ENCODE measurements at regions not wholly inside any gene's neighbourhood (a gene's known extent, or its start where the extent isn't known, plus 50 kb on each side); places are given as distances from the start of the nearest gene placed in this dataset.
"Not testable (repeated sequence)": the region's sequence is repeated elsewhere in the genome, so short reads cannot be mapped to it uniquely, and the experiment has no call there.

DNA sequence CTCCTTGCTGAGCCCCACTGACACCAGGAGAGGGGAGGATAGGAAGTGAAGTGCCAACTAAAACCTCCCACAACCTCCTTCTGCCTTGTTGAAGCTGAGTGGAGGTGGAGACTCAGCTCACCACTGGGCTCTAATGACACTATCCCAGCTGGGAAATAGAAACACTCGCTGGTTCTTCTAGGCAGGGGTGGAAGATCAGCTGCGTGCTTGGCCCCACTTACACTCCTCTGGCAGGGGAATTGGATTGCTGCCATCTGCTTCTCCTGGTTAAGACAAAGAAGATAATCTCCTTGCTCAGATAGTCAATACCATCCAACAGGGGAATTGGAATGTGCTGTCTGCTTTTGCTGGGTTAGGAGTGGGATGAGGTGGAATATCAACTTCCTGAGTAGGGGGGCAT lies 392.5 kb downstream of the ZNF674 start:
- Histone ChIP-seq H3K27me3 (ENCODE audit: control insufficient read depth, insufficient read depth, low read length) (no peaks in the 10 kb centered on the region), H3K4me3 (ENCODE audit: low read depth, low read length) (no peak overlapping the region), H3K36me3 (ENCODE audit: control insufficient read depth, insufficient read depth, low read length) (no peaks in the 10 kb centered on the region)
- CTCF ChIA-PET, result interaction anchor here (0.9 kb wide), 1 partner anchor 13 kb away, joined by 3 read pairs; no protein-coding TSS in a partner anchor
- POLR2A ChIA-PET, result no interaction called here
- DNase-seq (ENCODE audit: low read depth), result no peak
- TF ChIP-seq, protein P1, sequence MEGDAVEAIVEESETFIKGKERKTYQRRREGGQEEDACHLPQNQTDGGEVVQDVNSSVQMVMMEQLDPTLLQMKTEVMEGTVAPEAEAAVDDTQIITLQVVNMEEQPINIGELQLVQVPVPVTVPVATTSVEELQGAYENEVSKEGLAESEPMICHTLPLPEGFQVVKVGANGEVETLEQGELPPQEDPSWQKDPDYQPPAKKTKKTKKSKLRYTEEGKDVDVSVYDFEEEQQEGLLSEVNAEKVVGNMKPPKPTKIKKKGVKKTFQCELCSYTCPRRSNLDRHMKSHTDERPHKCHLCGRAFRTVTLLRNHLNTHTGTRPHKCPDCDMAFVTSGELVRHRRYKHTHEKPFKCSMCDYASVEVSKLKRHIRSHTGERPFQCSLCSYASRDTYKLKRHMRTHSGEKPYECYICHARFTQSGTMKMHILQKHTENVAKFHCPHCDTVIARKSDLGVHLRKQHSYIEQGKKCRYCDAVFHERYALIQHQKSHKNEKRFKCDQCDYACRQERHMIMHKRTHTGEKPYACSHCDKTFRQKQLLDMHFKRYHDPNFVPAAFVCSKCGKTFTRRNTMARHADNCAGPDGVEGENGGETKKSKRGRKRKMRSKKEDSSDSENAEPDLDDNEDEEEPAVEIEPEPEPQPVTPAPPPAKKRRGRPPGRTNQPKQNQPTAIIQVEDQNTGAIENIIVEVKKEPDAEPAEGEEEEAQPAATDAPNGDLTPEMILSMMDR (IDR thresholded peaks at IDR 0.05; ENCODE audit: insufficient read depth, low read depth, low read length), result no peak

DNA sequence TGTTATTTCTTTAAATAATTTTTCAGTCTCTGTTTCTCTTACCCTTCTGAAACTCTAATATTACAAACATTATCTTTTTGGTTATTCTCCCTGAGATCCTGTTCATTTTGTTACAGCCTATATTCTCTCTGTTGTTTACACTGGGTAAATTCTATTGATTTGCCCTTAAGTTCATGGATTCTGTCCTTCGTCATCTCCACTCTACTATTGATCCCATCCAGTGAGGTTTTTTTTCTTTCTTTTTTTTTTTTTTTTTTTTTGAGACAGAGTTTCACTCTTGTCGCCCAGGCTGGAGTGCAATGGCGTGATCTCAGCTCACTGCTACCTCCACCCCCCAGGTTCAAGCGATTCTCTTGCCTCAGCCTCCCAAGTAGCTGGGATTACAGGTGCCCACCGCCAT lies 393.9 kb downstream of the ZNF674 start:
- H3K27me3 ChIP-seq (ENCODE audit: control insufficient read depth, insufficient read depth, low read length); H3K4me3 ChIP-seq (ENCODE audit: low read depth, low read length); CTCF ChIA-PET; H3K36me3 ChIP-seq (ENCODE audit: control insufficient read depth, insufficient read depth, low read length); POLR2A ChIA-PET; DNase-seq (ENCODE audit: low read depth): not testable (repeated sequence)

DNA sequence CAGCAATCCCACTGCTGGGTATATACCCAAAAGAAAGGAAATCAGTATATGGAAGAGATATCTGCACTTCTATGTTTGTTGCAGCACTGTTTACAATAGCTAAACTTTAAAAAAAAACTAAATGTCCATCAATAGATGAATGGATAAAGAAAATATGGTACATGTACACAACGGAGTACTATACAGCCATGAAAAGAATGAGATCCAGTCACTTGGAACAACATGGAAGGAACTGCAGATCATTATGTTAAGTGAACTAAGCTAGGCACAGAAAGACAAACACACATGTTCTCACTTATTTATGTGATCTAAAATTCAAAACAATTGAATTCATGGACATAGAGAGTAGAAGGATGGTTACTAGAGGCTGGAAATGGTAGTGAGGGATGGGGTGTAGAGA lies 400.7 kb downstream of the ZNF674 start:
- H3K27me3 ChIP-seq (ENCODE audit: control insufficient read depth, insufficient read depth, low read length), result no peaks in the 10 kb centered on the region
- no peak for DNase-seq (ENCODE audit: low read depth)
- TF ChIP-seq, protein P1 (IDR thresholded peaks at IDR 0.05; ENCODE audit: insufficient read depth, low read depth, low read length), result no peak
- CTCF ChIA-PET, result no interaction called here
- H3K36me3 ChIP-seq (ENCODE audit: control insufficient read depth, insufficient read depth, low read length), result no peaks in the 10 kb centered on the region
- POLR2A ChIA-PET, result no interaction called here
- no peak overlapping the region for H3K4me3 ChIP-seq (ENCODE audit: low read depth, low read length)

DNA sequence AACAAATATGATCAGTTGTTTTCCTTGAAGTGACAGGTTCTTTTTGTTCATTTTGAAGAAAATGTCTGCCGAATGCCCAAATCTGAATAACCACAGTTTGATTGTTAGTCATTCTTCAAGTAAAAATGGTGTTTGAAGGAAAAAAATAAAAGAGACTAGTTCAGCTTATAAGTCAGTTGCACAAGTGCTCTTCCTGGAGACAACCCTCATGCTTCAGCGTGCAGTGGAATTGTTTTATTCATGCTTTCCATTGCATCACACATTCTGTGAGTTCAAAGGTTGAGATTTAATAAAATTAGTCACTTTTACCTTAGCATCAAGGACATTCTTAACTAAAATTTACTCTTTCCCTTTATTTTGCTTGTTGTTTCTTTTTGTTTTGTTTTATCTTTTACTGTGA lies 404.9 kb downstream of the ZNF674 start:
- POLR2A ChIA-PET, result no interaction called here
- no peak for DNase-seq (ENCODE audit: low read depth)
- TF ChIP-seq, protein P1 (IDR thresholded peaks at IDR 0.05; ENCODE audit: insufficient read depth, low read depth, low read length), result no peak
- Histone ChIP-seq H3K4me3 (ENCODE audit: low read depth, low read length) (no peak overlapping the region), H3K36me3 (ENCODE audit: control insufficient read depth, insufficient read depth, low read length) (no peaks in the 10 kb centered on the region), H3K27me3 (ENCODE audit: control insufficient read depth, insufficient read depth, low read length) (no peaks in the 10 kb centered on the region)
- CTCF ChIA-PET, result interaction anchor here (1.0 kb wide), 1 partner anchor 13 kb away, joined by 3 read pairs; no protein-coding TSS in a partner anchor

DNA sequence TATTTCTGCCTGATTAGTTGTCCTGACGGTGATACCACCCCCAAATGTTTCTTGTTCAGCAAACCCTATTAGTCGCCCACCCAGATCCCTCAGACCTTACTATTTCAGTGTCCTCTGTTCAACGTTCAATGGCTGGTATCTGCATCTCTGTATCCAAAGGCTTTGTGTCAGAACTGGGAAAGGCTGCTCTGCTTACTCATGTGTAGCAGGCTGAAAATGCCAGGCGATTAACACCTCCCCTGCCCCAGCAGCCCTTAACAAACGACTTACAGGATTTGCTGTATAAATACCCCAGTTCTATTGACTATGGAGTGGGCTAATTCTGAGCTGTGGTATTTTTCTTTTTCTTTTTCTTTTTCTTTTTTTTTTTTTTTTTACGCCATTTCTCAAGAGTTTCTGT lies 415.0 kb downstream of the ZNF674 start:
- TF ChIP-seq, protein P1 (IDR thresholded peaks at IDR 0.05; ENCODE audit: insufficient read depth, low read depth, low read length), result no peak
- ChIA-PET POLR2A (no interaction called here), CTCF (interaction anchor here (0.6 kb wide), 1 partner anchor 937 kb away, joined by 4 read pairs; no protein-coding TSS in a partner anchor)
- no peaks in the 10 kb centered on the region for H3K36me3 ChIP-seq (ENCODE audit: control insufficient read depth, insufficient read depth, low read length)
- DNase-seq (ENCODE audit: low read depth), result no peak
- H3K27me3 ChIP-seq (ENCODE audit: control insufficient read depth, insufficient read depth, low read length), result no peaks in the 10 kb centered on the region
- no peak overlapping the region for H3K4me3 ChIP-seq (ENCODE audit: low read depth, low read length)

DNA sequence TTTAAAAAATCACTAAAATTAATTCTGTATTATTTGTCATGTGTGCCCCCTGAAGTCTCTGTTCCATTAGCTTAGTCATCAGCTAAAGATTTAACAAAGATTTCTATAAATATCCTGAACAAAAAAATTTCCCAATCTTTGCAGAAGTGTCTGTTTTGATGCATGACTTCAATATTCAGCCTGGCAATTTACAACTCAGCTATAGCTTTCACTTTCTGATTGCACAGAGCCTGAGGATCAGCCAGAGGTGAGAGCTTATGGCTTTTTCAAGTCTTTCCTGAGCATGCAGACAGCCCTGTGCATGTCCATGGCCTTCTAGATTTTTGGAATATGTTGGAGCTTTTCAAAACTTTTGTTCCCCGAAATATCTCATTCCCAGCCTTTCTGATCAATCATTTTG lies 420.1 kb downstream of the ZNF674 start:
- H3K36me3 ChIP-seq (ENCODE audit: control insufficient read depth, insufficient read depth, low read length), result no peaks in the 10 kb centered on the region
- H3K4me3 ChIP-seq (ENCODE audit: low read depth, low read length), result no peak overlapping the region
- TF ChIP-seq, protein P1 (IDR thresholded peaks at IDR 0.05; ENCODE audit: insufficient read depth, low read depth, low read length), result no peak
- no peaks in the 10 kb centered on the region for H3K27me3 ChIP-seq (ENCODE audit: control insufficient read depth, insufficient read depth, low read length)
- no peak for DNase-seq (ENCODE audit: low read depth)
- ChIA-PET POLR2A (no interaction called here), CTCF (no interaction called here)

Measured in BJ (cell line).